Retina (tissue), 1 donor: ENCODE measurements at regions not wholly inside any gene's neighbourhood (a gene's known extent, or its start where the extent isn't known, plus 50 kb on each side); places are given as distances from the start of the nearest gene placed in this dataset.
"Not testable (repeated sequence)": the region's sequence is repeated elsewhere in the genome, so short reads cannot be mapped to it uniquely, and the experiment has no call there.

ENCODE experiments used
- DNase-seq: peaks from one replicate; pipeline ENCODE4 v3.0.0-alpha.2; 2016

GRCh38 chr6:5836597-5836996 lies 170.1 kb downstream of the NRN1 start:
- not testable (repeated sequence) for DNase-seq

- no peak for DNase-seq
Measured at GRCh38 chr6:5833120-5833519, 173.6 kb downstream of the NRN1 start.

- no peak for DNase-seq
Measured at GRCh38 chr6:5832668-5833067, 174.1 kb downstream of the NRN1 start.

- not testable (repeated sequence) for DNase-seq
Measured at GRCh38 chr6:5831219-5831862, 175.4 kb downstream of the NRN1 start.

- DNase-seq = peak; percentile 36
Measured at GRCh38 chr6:5828296-5828695, 178.4 kb downstream of the NRN1 start.

- peak; percentile 74 for DNase-seq
Measured at GRCh38 chr6:5827056-5827904, 179.4 kb downstream of the NRN1 start.

- not testable (repeated sequence) for DNase-seq
Measured at GRCh38 chr6:5824382-5824983, 182.2 kb downstream of the NRN1 start.
